Erythroblast (primary cell): ENCODE measurements at regions not wholly inside any gene's neighbourhood (a gene's known extent, or its start where the extent isn't known, plus 50 kb on each side); places are given as distances from the start of the nearest gene placed in this dataset.

Experiments
- GATA1 ChIP-seq: IDR thresholded peaks from 2 replicates; pipeline ENCODE4 v1.6.1; 2011; ENCODE audit warnings: low read depth, mild to moderate bottlenecking, control low read depth, low read length, moderate library complexity
- POLR2A ChIP-seq: IDR thresholded peaks from 2 replicates; pipeline ENCODE4 v1.6.1; 2011; ENCODE audit warnings: mild to moderate bottlenecking, low read length

- TF ChIP-seq POLR2A (no peak), GATA1 (no peak)
These were observed 948.1 kb downstream of the KCNJ2 start for GRCh38 chr17:71117466-71117865.
